ENCODE measurements at regions not wholly inside any gene's neighbourhood (a gene's known extent, or its start where the extent isn't known, plus 50 kb on each side); places are given as distances from the start of the nearest gene placed in this dataset.

DNA sequence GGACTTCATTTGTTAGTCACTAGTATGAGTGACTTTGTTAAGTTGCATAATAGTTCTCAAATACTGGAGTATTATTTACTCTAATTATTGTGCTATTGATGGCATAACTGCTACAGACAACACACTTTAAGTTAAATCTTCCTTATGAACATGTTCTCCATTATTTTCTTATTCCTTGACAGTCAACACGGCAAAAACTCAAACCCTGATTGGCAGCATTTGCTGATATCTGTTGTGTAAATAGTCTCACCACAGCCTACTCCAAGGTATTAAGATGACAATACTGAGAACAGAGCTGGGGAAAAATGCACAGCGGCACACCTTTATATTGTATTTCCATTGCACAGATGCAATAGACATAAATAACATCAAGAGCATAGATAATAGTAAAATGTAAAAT, 568.0 kb upstream of the AADAT start:
- Histone ChIP-seq H3K9me3 (no peaks in the 10 kb centered on the region), H3K27ac (no peak overlapping the region), H3K27me3 (no peaks in the 10 kb centered on the region), H3K4me1 (ENCODE audit: control insufficient read depth in 1 of 2, insufficient read depth in 1 of 2, low read depth in 1 of 2, low read length in 1 of 2) (no peaks in the 10 kb centered on the region), H3K4me3 (ENCODE audit: low read depth in 1 of 2, low read length in 1 of 2) (no peak overlapping the region), H3K36me3 (no peaks in the 10 kb centered on the region)
- TF ChIP-seq, protein P1, sequence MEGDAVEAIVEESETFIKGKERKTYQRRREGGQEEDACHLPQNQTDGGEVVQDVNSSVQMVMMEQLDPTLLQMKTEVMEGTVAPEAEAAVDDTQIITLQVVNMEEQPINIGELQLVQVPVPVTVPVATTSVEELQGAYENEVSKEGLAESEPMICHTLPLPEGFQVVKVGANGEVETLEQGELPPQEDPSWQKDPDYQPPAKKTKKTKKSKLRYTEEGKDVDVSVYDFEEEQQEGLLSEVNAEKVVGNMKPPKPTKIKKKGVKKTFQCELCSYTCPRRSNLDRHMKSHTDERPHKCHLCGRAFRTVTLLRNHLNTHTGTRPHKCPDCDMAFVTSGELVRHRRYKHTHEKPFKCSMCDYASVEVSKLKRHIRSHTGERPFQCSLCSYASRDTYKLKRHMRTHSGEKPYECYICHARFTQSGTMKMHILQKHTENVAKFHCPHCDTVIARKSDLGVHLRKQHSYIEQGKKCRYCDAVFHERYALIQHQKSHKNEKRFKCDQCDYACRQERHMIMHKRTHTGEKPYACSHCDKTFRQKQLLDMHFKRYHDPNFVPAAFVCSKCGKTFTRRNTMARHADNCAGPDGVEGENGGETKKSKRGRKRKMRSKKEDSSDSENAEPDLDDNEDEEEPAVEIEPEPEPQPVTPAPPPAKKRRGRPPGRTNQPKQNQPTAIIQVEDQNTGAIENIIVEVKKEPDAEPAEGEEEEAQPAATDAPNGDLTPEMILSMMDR (IDR thresholded peaks at IDR 0.05): no peak

- Histone ChIP-seq H3K4me3 (ENCODE audit: low read depth in 1 of 2, low read length in 1 of 2) (no peak overlapping the region), H3K4me1 (ENCODE audit: control insufficient read depth in 1 of 2, insufficient read depth in 1 of 2, low read depth in 1 of 2, low read length in 1 of 2) (no peaks in the 10 kb centered on the region), H3K27me3 (no peaks in the 10 kb centered on the region), H3K36me3 (no peaks in the 10 kb centered on the region), H3K9me3 (no peaks in the 10 kb centered on the region), H3K27ac (no peak overlapping the region)
- TF ChIP-seq, protein P1 (IDR thresholded peaks at IDR 0.05): no peak
Measured at GRCh38 chr4:170656506-170656905, 566.8 kb upstream of the AADAT start.

GRCh38 chr4:170652571-170652970, 562.8 kb upstream of the AADAT start:
- Histone ChIP-seq H3K27ac (no peak overlapping the region), H3K36me3 (no peaks in the 10 kb centered on the region), H3K4me1 (ENCODE audit: control insufficient read depth in 1 of 2, insufficient read depth in 1 of 2, low read depth in 1 of 2, low read length in 1 of 2) (no peaks in the 10 kb centered on the region), H3K27me3 (no peaks in the 10 kb centered on the region), H3K4me3 (ENCODE audit: low read depth in 1 of 2, low read length in 1 of 2) (no peak overlapping the region), H3K9me3 (no peaks in the 10 kb centered on the region)
- TF ChIP-seq, protein P1 (IDR thresholded peaks at IDR 0.05): no peak

DNA sequence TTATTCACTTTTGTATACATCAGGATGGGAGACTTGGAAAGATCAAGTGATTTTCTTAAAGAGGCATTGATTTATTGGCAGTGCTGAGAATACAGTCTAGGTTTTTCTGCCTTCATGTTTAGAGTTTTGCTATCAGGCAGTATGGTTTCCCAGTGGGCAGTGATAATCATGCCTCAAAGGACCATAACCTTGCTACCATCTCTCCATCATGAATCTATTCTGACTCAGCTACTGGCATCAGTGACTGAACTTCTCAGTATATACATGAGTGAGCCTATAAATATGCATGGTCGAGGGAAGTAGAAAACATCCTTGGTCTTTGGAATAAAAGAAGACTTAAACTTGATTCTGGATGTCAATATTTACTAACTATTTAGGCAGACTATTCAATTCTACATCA, 562.0 kb upstream of the AADAT start:
- no peaks in the 10 kb centered on the region for H3K36me3 ChIP-seq
- TF ChIP-seq, protein P1 (IDR thresholded peaks at IDR 0.05): no peak
- H3K27ac ChIP-seq: no peak overlapping the region
- H3K27me3 ChIP-seq: no peaks in the 10 kb centered on the region
- no peaks in the 10 kb centered on the region for H3K4me1 ChIP-seq (ENCODE audit: control insufficient read depth in 1 of 2, insufficient read depth in 1 of 2, low read depth in 1 of 2, low read length in 1 of 2)
- H3K9me3 ChIP-seq: no peaks in the 10 kb centered on the region
- no peak overlapping the region for H3K4me3 ChIP-seq (ENCODE audit: low read depth in 1 of 2, low read length in 1 of 2)

DNA sequence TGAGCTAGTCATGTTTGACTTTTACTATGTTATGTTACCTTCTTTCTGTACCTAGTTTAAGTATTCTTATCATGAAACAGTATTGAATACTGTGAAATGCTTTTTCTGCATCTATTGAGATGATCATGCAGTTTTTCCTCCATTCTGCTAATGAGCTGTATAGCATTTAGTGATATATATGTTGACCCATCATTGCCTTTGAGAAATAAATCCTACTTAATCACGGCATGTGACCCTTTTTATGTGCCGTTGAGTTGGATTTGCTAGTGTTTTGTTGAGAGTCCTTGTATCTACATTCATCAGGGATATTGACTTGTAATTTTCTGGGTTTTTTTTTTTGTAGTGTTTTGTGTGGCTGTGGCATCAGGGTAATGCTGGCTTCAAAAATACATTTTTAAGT, 537.7 kb upstream of the AADAT start:
- no peaks in the 10 kb centered on the region for H3K36me3 ChIP-seq
- H3K27me3 ChIP-seq: no peaks in the 10 kb centered on the region
- no peaks in the 10 kb centered on the region for H3K4me1 ChIP-seq (ENCODE audit: control insufficient read depth in 1 of 2, insufficient read depth in 1 of 2, low read depth in 1 of 2, low read length in 1 of 2)
- no peaks in the 10 kb centered on the region for H3K9me3 ChIP-seq
- no peak overlapping the region for H3K27ac ChIP-seq
- TF ChIP-seq, protein P1 (IDR thresholded peaks at IDR 0.05): no peak
- no peak overlapping the region for H3K4me3 ChIP-seq (ENCODE audit: low read depth in 1 of 2, low read length in 1 of 2)

- Histone ChIP-seq H3K4me3 (ENCODE audit: low read depth in 1 of 2, low read length in 1 of 2) (no peak overlapping the region), H3K36me3 (no peaks in the 10 kb centered on the region), H3K4me1 (ENCODE audit: control insufficient read depth in 1 of 2, insufficient read depth in 1 of 2, low read depth in 1 of 2, low read length in 1 of 2) (no peaks in the 10 kb centered on the region), H3K9me3 (no peaks in the 10 kb centered on the region), H3K27ac (no peak overlapping the region), H3K27me3 (no peaks in the 10 kb centered on the region)
- TF ChIP-seq, protein P1 (IDR thresholded peaks at IDR 0.05): no peak
Measured at GRCh38 chr4:170623899-170624298, 534.1 kb upstream of the AADAT start.
